ENCODE measurements at regions not wholly inside any gene's neighbourhood (a gene's known extent, or its start where the extent isn't known, plus 50 kb on each side); places are given as distances from the start of the nearest gene placed in this dataset.

- no peak overlapping the region for H3K27ac ChIP-seq (ENCODE audit: low read depth, low read length)
- TF ChIP-seq EZH2phosphoT487 (conservative IDR thresholded peaks at IDR 0.05; ENCODE audit: low read length) = no peak
- no peak for TF ChIP-seq CTCF (IDR thresholded peaks at IDR 0.05; ENCODE audit: insufficient read depth, low read length, poor library complexity, severe bottlenecking)
- H3K27me3 ChIP-seq (ENCODE audit: low read length) = no peaks in the 10 kb centered on the region
- H3K79me2 ChIP-seq (ENCODE audit: insufficient read depth, low read length) = no peaks in the 10 kb centered on the region
- no peaks in the 10 kb centered on the region for H3K36me3 ChIP-seq (ENCODE audit: low read length)
- no peak overlapping the region for H3K9ac ChIP-seq (ENCODE audit: low read length)
- no peak overlapping the region for H3K4me3 ChIP-seq (ENCODE audit: insufficient read depth, low read length, poor library complexity, severe bottlenecking)
- H3K9me3 ChIP-seq (ENCODE audit: insufficient read depth, low read length) = no peaks in the 10 kb centered on the region
- no peaks in the 10 kb centered on the region for H3F3A ChIP-seq (ENCODE audit: insufficient read depth)
- H4K20me1 ChIP-seq (ENCODE audit: low read depth, low read length) = no peaks in the 10 kb centered on the region
- H3K9me2 ChIP-seq (replicated peaks; ENCODE audit: insufficient read depth, low read length) = no peaks in the 10 kb centered on the region
- H2AFZ ChIP-seq (ENCODE audit: low read depth, low read length, severe bottlenecking) = peak overlapping the region; percentile 60
- peak overlapping the region; percentile 42 for H3K4me2 ChIP-seq (ENCODE audit: low read depth, low read length, poor library complexity, severe bottlenecking)
Measured at GRCh38 chr2:101623031-101623521, 74.4 kb upstream of the MAP4K4 start.

- Histone ChIP-seq H3K9me3 (ENCODE audit: insufficient read depth, low read length) (no peaks in the 10 kb centered on the region), H3K9me2 (replicated peaks; ENCODE audit: insufficient read depth, low read length) (no peaks in the 10 kb centered on the region), H3K9ac (ENCODE audit: low read length) (no peak overlapping the region), H3K27me3 (ENCODE audit: low read length) (no peaks in the 10 kb centered on the region), H3K79me2 (ENCODE audit: insufficient read depth, low read length) (no peaks in the 10 kb centered on the region), H3K27ac (ENCODE audit: low read depth, low read length) (no peak overlapping the region), H2AFZ (ENCODE audit: low read depth, low read length, severe bottlenecking) (peak overlapping the region; percentile 60), H3K4me2 (ENCODE audit: low read depth, low read length, poor library complexity, severe bottlenecking) (peak overlapping the region; percentile 42), H4K20me1 (ENCODE audit: low read depth, low read length) (no peaks in the 10 kb centered on the region), H3F3A (ENCODE audit: insufficient read depth) (no peaks in the 10 kb centered on the region), H3K36me3 (ENCODE audit: low read length) (no peaks in the 10 kb centered on the region), H3K4me3 (ENCODE audit: insufficient read depth, low read length, poor library complexity, severe bottlenecking) (no peak overlapping the region)
- no peak for TF ChIP-seq EZH2phosphoT487 (conservative IDR thresholded peaks at IDR 0.05; ENCODE audit: low read length)
- TF ChIP-seq CTCF (IDR thresholded peaks at IDR 0.05; ENCODE audit: insufficient read depth, low read length, poor library complexity, severe bottlenecking) = no peak
Measured at GRCh38 chr2:101622210-101623030, 75.1 kb upstream of the MAP4K4 start.

- Histone ChIP-seq H3K9me3 (ENCODE audit: insufficient read depth, low read length) (no peaks in the 10 kb centered on the region), H3K79me2 (ENCODE audit: insufficient read depth, low read length) (no peaks in the 10 kb centered on the region), H3K4me2 (ENCODE audit: low read depth, low read length, poor library complexity, severe bottlenecking) (no peak overlapping the region), H4K20me1 (ENCODE audit: low read depth, low read length) (no peaks in the 10 kb centered on the region), H3K4me3 (ENCODE audit: insufficient read depth, low read length, poor library complexity, severe bottlenecking) (no peak overlapping the region), H3K9ac (ENCODE audit: low read length) (no peak overlapping the region), H3K9me2 (replicated peaks; ENCODE audit: insufficient read depth, low read length) (no peaks in the 10 kb centered on the region), H3K27me3 (ENCODE audit: low read length) (no peaks in the 10 kb centered on the region), H2AFZ (ENCODE audit: low read depth, low read length, severe bottlenecking) (no peak overlapping the region), H3K36me3 (ENCODE audit: low read length) (no peaks in the 10 kb centered on the region), H3F3A (ENCODE audit: insufficient read depth) (no peaks in the 10 kb centered on the region), H3K27ac (ENCODE audit: low read depth, low read length) (no peak overlapping the region)
- TF ChIP-seq CTCF (IDR thresholded peaks at IDR 0.05; ENCODE audit: insufficient read depth, low read length, poor library complexity, severe bottlenecking) (no peak), EZH2phosphoT487 (conservative IDR thresholded peaks at IDR 0.05; ENCODE audit: low read length) (no peak)
Measured at GRCh38 chr2:101619191-101619591, 78.3 kb upstream of the MAP4K4 start.
